GM23338 (cell line): ENCODE measurements at regions not wholly inside any gene's neighbourhood (a gene's known extent, or its start where the extent isn't known, plus 50 kb on each side); places are given as distances from the start of the nearest gene placed in this dataset.

ENCODE experiments used
- ATAC-seq: fragments of 200-7000 bp; cut with Tn5 transposase; 3 replicates; pipeline ENCODE4 v1.9.1; 2020
- DNase-seq: peaks from one replicate; pipeline ENCODE4 v3.0.0-alpha.2; 2015; ENCODE audit warnings: low spot score
- H2AFZ ChIP-seq: fragments of 200-600 bp; sonication (generic); 2 replicates; pipeline ENCODE4 v1.8.0; 2016; ENCODE audit warnings: antibody characterized with exemption, mild to moderate bottlenecking, moderate library complexity
- H3F3A ChIP-seq: fragments of 200-600 bp; sonication (generic); replicated peaks from 2 replicates; pipeline ENCODE4 v1.8.0; 2017; ENCODE audit warnings: antibody characterized with exemption, mixed run types, low read depth
- H3K27ac ChIP-seq: fragments of 200-600 bp; sonication (generic); 2 replicates; pipeline ENCODE4 v1.6.1; 2016; ENCODE audit warnings: low read depth
- H3K27me3 ChIP-seq: fragments of 200-600 bp; sonication (generic); 2 replicates; pipeline ENCODE4 v1.8.0; 2016; ENCODE audit warnings: mild to moderate bottlenecking, mixed run types, moderate library complexity; ENCODE audit not compliant: insufficient read depth
- H3K36me3 ChIP-seq: fragments of 200-600 bp; sonication (generic); 2 replicates; pipeline ENCODE4 v1.8.0; 2016; ENCODE audit warnings: mild to moderate bottlenecking; ENCODE audit not compliant: insufficient read depth
- H3K4me1 ChIP-seq: fragments of 200-600 bp; sonication (generic); 2 replicates; pipeline ENCODE4 v1.8.0; 2016; ENCODE audit warnings: mild to moderate bottlenecking, moderate library complexity; ENCODE audit not compliant: insufficient read depth
- H3K4me2 ChIP-seq: fragments of 200-600 bp; sonication (generic); 2 replicates; pipeline ENCODE4 v1.7.1; 2017; ENCODE audit warnings: mixed run types
- H3K4me3 ChIP-seq: fragments of 200-600 bp; sonication (generic); 2 replicates; pipeline ENCODE4 v1.6.1; 2016; ENCODE audit warnings: mixed run types
- H3K79me2 ChIP-seq: fragments of 200-600 bp; sonication (generic); replicated peaks from 2 replicates; pipeline ENCODE4 v1.8.0; 2017; ENCODE audit warnings: mild to moderate bottlenecking; ENCODE audit not compliant: insufficient read depth
- H3K9me2 ChIP-seq: fragments of 200-600 bp; sonication (generic); 2 replicates; pipeline ENCODE4 v1.8.0; 2017; ENCODE audit not compliant: insufficient read depth
- H4K20me1 ChIP-seq: fragments of 200-600 bp; sonication (generic); replicated peaks from 2 replicates; pipeline ENCODE4 v1.8.0; 2017; ENCODE audit warnings: mild to moderate bottlenecking; ENCODE audit not compliant: insufficient read depth
- H3K27ac Mint-ChIP-seq: 2 replicates; pipeline ENCODE4 v1.8.0; 2020; ENCODE audit warnings: inconsistent platforms, mild to moderate bottlenecking, moderate library complexity, mixed read lengths
- H3K27me3 Mint-ChIP-seq: 3 replicates; pipeline ENCODE4 v1.8.0; 2022; ENCODE audit warnings: low read depth, mild to moderate bottlenecking, moderate library complexity, mixed read lengths, inconsistent platforms; ENCODE audit not compliant: insufficient read depth, poor library complexity
- H3K36me3 Mint-ChIP-seq: 3 replicates; pipeline ENCODE4 v1.8.0; 2021; ENCODE audit warnings: low read depth, mild to moderate bottlenecking, inconsistent platforms, moderate library complexity, mixed read lengths
- H3K4me1 Mint-ChIP-seq: 3 replicates; pipeline ENCODE4 v1.8.0; 2020; ENCODE audit warnings: mild to moderate bottlenecking, inconsistent platforms, mixed read lengths
- H3K4me3 Mint-ChIP-seq: 3 replicates; pipeline ENCODE4 v1.8.0; 2021; ENCODE audit warnings: moderate library complexity, mild to moderate bottlenecking, inconsistent platforms, mixed read lengths
- H3K9me3 Mint-ChIP-seq: 3 replicates; pipeline ENCODE4 v1.8.0; 2020; ENCODE audit warnings: moderate library complexity, mild to moderate bottlenecking, inconsistent platforms, mixed read lengths
- CREB1 ChIP-seq: fragments of 250-450 bp; sonication (Bioruptor Pico); IDR thresholded peaks from 2 replicates; pipeline ENCODE4 v1.5.0; 2020; ENCODE audit warnings: low read depth, mild to moderate bottlenecking, moderate library complexity
- EZH2 ChIP-seq: fragments of 200-600 bp; sonication (generic); IDR thresholded peaks from one replicate; pipeline ENCODE4 v1.8.0; 2017; ENCODE audit warnings: antibody characterized with exemption, mild to moderate bottlenecking, low read depth; ENCODE audit not compliant: unreplicated experiment
- EZH2phosphoT487 ChIP-seq: fragments of 200-600 bp; sonication (generic); IDR thresholded peaks from one replicate; pipeline ENCODE4 v1.8.1; 2018; ENCODE audit warnings: antibody characterized with exemption; ENCODE audit not compliant: unreplicated experiment
- JUNB ChIP-seq: IDR thresholded peaks from one replicate; pipeline ENCODE4 v1.6.1; 2016; ENCODE audit warnings: antibody characterized with exemption; ENCODE audit not compliant: unreplicated experiment
- NANOG ChIP-seq: IDR thresholded peaks from 2 replicates; pipeline ENCODE4 v1.6.1; 2016; ENCODE audit warnings: antibody characterized with exemption, borderline replicate concordance
- POLR2AphosphoS5 ChIP-seq: IDR thresholded peaks from 2 replicates; pipeline ENCODE4 v1.6.1; 2016; ENCODE audit warnings: antibody characterized with exemption, low read depth
- STAT1 ChIP-seq: IDR thresholded peaks from one replicate; pipeline ENCODE4 v1.6.1; 2016; ENCODE audit warnings: antibody characterized with exemption; ENCODE audit not compliant: unreplicated experiment
- ZNF114 ChIP-seq: fragments of 250-450 bp; sonication (Bioruptor Pico); IDR thresholded peaks from 2 replicates; pipeline ENCODE4 v1.5.0; 2020; ENCODE audit warnings: mild to moderate bottlenecking, moderate library complexity
- ZNF331 ChIP-seq: fragments of 250-450 bp; sonication (Bioruptor Pico); IDR thresholded peaks from 2 replicates; pipeline ENCODE4 v1.5.0; 2020; ENCODE audit warnings: low read depth, mild to moderate bottlenecking, moderate library complexity
- TF ChIP-seq, protein P1 (sequence below): IDR thresholded peaks from one replicate; pipeline ENCODE4 v1.6.1; 2018; ENCODE audit warnings: antibody characterized with exemption; ENCODE audit not compliant: unreplicated experiment
- TF ChIP-seq, protein P2 (sequence below): fragments of 250-450 bp; sonication (Bioruptor Pico); IDR thresholded peaks from 2 replicates; pipeline ENCODE4 v1.5.0; 2020; ENCODE audit warnings: mild to moderate bottlenecking, moderate library complexity
- TF ChIP-seq, protein P3 (sequence below), 2 experiments: fragments of 200-600 bp in 1 of 2; sonication (generic) in 1 of 2; conservative IDR thresholded peaks; 2 replicates each; pipeline versions ENCODE4 v1.5.1 to v1.6.1; 2016 to 2017; ENCODE audit warnings: antibody characterized with exemption in 2 of 2, low read depth in 2 of 2, mild to moderate bottlenecking in 2 of 2, moderate library complexity in 1 of 2

DNA sequence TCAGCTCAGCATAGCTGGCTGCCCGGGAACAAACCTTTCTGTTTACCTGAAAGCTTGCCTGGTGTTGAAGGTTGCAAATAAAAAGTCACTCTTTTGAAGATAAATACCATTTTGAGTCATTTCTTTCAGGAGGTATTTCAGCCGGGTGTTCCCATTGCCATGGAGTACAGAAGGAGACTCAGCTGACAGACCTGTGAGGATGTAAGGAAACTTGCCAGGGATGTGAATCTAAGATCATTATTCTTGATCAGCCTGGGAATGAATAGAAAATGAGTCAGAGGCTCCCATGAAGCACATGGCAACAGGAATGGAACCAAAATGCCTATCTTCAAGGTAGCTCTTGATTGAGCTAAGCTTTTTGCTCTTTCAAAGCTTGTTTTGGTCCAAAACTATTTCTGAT is 231.2 kb downstream of the CYRIA start:
- H3K36me3 Mint-ChIP-seq: no peaks in the 10 kb centered on the region
- no peaks in the 10 kb centered on the region for H3K79me2 ChIP-seq
- no peaks in the 10 kb centered on the region for H3F3A ChIP-seq
- no peaks in the 10 kb centered on the region for H3K36me3 ChIP-seq
- H2AFZ ChIP-seq: 0 out of 2 replicates have a peak overlapping the region, but pooled peaks have one; percentile 14
- H3K4me1 Mint-ChIP-seq: no peaks in the 10 kb centered on the region; the same call in 2 of the 3 replicates
- DNase-seq (no peak), ATAC-seq (no peak)
- no peak overlapping the region for H3K27ac Mint-ChIP-seq
- H3K4me2 ChIP-seq: no peak overlapping the region
- H3K27ac ChIP-seq: no peak overlapping the region
- H3K9me2 ChIP-seq: 0 out of 2 replicates have a peak, but pooled peaks cover 6% of the 10 kb centered on the region
- no peak for TF ChIP-seq CREB1 (CRISPR knock-in tag)
- TF ChIP-seq EZH2phosphoT487: no peak
- TF ChIP-seq, protein P1, sequence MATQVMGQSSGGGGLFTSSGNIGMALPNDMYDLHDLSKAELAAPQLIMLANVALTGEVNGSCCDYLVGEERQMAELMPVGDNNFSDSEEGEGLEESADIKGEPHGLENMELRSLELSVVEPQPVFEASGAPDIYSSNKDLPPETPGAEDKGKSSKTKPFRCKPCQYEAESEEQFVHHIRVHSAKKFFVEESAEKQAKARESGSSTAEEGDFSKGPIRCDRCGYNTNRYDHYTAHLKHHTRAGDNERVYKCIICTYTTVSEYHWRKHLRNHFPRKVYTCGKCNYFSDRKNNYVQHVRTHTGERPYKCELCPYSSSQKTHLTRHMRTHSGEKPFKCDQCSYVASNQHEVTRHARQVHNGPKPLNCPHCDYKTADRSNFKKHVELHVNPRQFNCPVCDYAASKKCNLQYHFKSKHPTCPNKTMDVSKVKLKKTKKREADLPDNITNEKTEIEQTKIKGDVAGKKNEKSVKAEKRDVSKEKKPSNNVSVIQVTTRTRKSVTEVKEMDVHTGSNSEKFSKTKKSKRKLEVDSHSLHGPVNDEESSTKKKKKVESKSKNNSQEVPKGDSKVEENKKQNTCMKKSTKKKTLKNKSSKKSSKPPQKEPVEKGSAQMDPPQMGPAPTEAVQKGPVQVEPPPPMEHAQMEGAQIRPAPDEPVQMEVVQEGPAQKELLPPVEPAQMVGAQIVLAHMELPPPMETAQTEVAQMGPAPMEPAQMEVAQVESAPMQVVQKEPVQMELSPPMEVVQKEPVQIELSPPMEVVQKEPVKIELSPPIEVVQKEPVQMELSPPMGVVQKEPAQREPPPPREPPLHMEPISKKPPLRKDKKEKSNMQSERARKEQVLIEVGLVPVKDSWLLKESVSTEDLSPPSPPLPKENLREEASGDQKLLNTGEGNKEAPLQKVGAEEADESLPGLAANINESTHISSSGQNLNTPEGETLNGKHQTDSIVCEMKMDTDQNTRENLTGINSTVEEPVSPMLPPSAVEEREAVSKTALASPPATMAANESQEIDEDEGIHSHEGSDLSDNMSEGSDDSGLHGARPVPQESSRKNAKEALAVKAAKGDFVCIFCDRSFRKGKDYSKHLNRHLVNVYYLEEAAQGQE: no peak
- no peak for TF ChIP-seq JUNB
- TF ChIP-seq POLR2AphosphoS5: no peak
- TF ChIP-seq NANOG: no peak
- TF ChIP-seq, protein P2, sequence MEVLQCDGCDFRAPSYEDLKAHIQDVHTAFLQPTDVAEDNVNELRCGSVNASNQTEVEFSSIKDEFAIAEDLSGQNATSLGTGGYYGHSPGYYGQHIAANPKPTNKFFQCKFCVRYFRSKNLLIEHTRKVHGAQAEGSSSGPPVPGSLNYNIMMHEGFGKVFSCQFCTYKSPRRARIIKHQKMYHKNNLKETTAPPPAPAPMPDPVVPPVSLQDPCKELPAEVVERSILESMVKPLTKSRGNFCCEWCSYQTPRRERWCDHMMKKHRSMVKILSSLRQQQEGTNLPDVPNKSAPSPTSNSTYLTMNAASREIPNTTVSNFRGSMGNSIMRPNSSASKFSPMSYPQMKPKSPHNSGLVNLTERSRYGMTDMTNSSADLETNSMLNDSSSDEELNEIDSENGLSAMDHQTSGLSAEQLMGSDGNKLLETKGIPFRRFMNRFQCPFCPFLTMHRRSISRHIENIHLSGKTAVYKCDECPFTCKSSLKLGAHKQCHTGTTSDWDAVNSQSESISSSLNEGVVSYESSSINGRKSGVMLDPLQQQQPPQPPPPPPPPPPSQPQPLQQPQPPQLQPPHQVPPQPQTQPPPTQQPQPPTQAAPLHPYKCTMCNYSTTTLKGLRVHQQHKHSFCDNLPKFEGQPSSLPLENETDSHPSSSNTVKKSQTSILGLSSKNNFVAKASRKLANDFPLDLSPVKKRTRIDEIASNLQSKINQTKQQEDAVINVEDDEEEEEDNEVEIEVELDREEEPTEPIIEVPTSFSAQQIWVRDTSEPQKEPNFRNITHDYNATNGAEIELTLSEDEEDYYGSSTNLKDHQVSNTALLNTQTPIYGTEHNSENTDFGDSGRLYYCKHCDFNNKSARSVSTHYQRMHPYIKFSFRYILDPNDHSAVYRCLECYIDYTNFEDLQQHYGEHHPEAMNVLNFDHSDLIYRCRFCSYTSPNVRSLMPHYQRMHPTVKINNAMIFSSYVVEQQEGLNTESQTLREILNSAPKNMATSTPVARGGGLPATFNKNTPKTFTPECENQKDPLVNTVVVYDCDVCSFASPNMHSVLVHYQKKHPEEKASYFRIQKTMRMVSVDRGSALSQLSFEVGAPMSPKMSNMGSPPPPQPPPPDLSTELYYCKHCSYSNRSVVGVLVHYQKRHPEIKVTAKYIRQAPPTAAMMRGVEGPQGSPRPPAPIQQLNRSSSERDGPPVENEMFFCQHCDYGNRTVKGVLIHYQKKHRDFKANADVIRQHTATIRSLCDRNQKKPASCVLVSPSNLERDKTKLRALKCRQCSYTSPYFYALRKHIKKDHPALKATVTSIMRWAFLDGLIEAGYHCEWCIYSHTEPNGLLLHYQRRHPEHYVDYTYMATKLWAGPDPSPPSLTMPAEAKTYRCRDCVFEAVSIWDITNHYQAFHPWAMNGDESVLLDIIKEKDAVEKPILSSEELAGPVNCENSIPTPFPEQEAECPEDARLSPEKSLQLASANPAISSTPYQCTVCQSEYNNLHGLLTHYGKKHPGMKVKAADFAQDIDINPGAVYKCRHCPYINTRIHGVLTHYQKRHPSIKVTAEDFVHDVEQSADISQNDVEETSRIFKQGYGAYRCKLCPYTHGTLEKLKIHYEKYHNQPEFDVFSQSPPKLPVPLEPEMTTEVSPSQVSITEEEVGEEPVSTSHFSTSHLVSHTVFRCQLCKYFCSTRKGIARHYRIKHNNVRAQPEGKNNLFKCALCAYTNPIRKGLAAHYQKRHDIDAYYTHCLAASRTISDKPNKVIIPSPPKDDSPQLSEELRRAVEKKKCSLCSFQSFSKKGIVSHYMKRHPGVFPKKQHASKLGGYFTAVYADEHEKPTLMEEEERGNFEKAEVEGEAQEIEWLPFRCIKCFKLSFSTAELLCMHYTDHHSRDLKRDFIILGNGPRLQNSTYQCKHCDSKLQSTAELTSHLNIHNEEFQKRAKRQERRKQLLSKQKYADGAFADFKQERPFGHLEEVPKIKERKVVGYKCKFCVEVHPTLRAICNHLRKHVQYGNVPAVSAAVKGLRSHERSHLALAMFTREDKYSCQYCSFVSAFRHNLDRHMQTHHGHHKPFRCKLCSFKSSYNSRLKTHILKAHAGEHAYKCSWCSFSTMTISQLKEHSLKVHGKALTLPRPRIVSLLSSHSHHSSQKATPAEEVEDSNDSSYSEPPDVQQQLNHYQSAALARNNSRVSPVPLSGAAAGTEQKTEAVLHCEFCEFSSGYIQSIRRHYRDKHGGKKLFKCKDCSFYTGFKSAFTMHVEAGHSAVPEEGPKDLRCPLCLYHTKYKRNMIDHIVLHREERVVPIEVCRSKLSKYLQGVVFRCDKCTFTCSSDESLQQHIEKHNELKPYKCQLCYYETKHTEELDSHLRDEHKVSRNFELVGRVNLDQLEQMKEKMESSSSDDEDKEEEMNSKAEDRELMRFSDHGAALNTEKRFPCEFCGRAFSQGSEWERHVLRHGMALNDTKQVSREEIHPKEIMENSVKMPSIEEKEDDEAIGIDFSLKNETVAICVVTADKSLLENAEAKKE (CRISPR knock-in tag): no peak
- TF ChIP-seq ZNF331 (CRISPR knock-in tag): no peak
- TF ChIP-seq, protein P3, sequence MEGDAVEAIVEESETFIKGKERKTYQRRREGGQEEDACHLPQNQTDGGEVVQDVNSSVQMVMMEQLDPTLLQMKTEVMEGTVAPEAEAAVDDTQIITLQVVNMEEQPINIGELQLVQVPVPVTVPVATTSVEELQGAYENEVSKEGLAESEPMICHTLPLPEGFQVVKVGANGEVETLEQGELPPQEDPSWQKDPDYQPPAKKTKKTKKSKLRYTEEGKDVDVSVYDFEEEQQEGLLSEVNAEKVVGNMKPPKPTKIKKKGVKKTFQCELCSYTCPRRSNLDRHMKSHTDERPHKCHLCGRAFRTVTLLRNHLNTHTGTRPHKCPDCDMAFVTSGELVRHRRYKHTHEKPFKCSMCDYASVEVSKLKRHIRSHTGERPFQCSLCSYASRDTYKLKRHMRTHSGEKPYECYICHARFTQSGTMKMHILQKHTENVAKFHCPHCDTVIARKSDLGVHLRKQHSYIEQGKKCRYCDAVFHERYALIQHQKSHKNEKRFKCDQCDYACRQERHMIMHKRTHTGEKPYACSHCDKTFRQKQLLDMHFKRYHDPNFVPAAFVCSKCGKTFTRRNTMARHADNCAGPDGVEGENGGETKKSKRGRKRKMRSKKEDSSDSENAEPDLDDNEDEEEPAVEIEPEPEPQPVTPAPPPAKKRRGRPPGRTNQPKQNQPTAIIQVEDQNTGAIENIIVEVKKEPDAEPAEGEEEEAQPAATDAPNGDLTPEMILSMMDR (conservative IDR thresholded peaks at IDR 0.05; ENCODE audit: low read depth in 2 of 2): no peak
- TF ChIP-seq ZNF114 (CRISPR knock-in tag): no peak
- no peak for TF ChIP-seq EZH2
- no peak for TF ChIP-seq STAT1
- no peak overlapping the region for H3K4me3 ChIP-seq
- H3K27me3 Mint-ChIP-seq: peaks cover 2% of the 10 kb centered on the region
- no peaks in the 10 kb centered on the region for H4K20me1 ChIP-seq
- no peak overlapping the region for H3K4me3 Mint-ChIP-seq
- no peaks in the 10 kb centered on the region for H3K27me3 ChIP-seq
- H3K9me3 Mint-ChIP-seq: peaks cover 4% of the 10 kb centered on the region; the same call in 1 of the 3 replicates
- H3K4me1 ChIP-seq: no peaks in the 10 kb centered on the region
